ENCODE measurements at regions not wholly inside any gene's neighbourhood (a gene's known extent, or its start where the extent isn't known, plus 50 kb on each side); places are given as distances from the start of the nearest gene placed in this dataset.
"Not testable (repeated sequence)": the region's sequence is repeated elsewhere in the genome, so short reads cannot be mapped to it uniquely, and the experiment has no call there.

- DNase-seq: no peak
Measured at GRCh38 chr14:97155320-97155719, 358.1 kb downstream of the VRK1 start.

GRCh38 chr14:97155814-97156213 is 358.6 kb downstream of the VRK1 start:
- DNase-seq: no peak

GRCh38 chr14:97156705-97157104 is 359.5 kb downstream of the VRK1 start:
- no peak for DNase-seq

GRCh38 chr14:97158102-97158501 is 360.9 kb downstream of the VRK1 start:
- DNase-seq: no peak

GRCh38 chr14:97159124-97159523 is 361.9 kb downstream of the VRK1 start:
- DNase-seq: no peak

GRCh38 chr14:97162621-97163020 is 365.4 kb downstream of the VRK1 start:
- no peak for DNase-seq

GRCh38 chr14:97164021-97164420 is 366.8 kb downstream of the VRK1 start:
- no peak for DNase-seq

GRCh38 chr14:97166497-97166896 is 369.3 kb downstream of the VRK1 start:
- no peak for DNase-seq

- not testable (repeated sequence) for DNase-seq
Measured at GRCh38 chr14:97167577-97167976, 370.4 kb downstream of the VRK1 start.

GRCh38 chr14:97172644-97173043 is 375.5 kb downstream of the VRK1 start:
- no peak for DNase-seq

- DNase-seq: no peak
Measured at GRCh38 chr14:97177016-97177415, 379.8 kb downstream of the VRK1 start.

- no peak for DNase-seq
Measured at GRCh38 chr14:97177635-97178034, 380.5 kb downstream of the VRK1 start.

GRCh38 chr14:97178781-97179180 is 381.6 kb downstream of the VRK1 start:
- DNase-seq: no peak

- DNase-seq: no peak
Measured at GRCh38 chr14:97179573-97179972, 382.4 kb downstream of the VRK1 start.

GRCh38 chr14:97180304-97181200 is 383.4 kb downstream of the VRK1 start:
- DNase-seq: no peak

GRCh38 chr14:97185186-97185585 is 388.0 kb downstream of the VRK1 start:
- DNase-seq: no peak

GRCh38 chr14:97187916-97188315 is 390.7 kb downstream of the VRK1 start:
- DNase-seq: no peak

- no peak for DNase-seq
Measured at GRCh38 chr14:97196336-97196735, 399.2 kb downstream of the VRK1 start.

GRCh38 chr14:97198813-97199212 is 401.6 kb downstream of the VRK1 start:
- DNase-seq: no peak

- DNase-seq: no peak
Measured at GRCh38 chr14:97200245-97200644, 403.1 kb downstream of the VRK1 start.

GRCh38 chr14:97206916-97207315 is 409.7 kb downstream of the VRK1 start:
- DNase-seq: no peak

GRCh38 chr14:97210202-97210601 is 413.0 kb downstream of the VRK1 start:
- DNase-seq: no peak

GRCh38 chr14:97212399-97212798 is 415.2 kb downstream of the VRK1 start:
- no peak for DNase-seq

- no peak for DNase-seq
Measured at GRCh38 chr14:97213720-97214119, 416.5 kb downstream of the VRK1 start.
